ENCODE measurements at regions not wholly inside any gene's neighbourhood (a gene's known extent, or its start where the extent isn't known, plus 50 kb on each side); places are given as distances from the start of the nearest gene placed in this dataset.

DNA sequence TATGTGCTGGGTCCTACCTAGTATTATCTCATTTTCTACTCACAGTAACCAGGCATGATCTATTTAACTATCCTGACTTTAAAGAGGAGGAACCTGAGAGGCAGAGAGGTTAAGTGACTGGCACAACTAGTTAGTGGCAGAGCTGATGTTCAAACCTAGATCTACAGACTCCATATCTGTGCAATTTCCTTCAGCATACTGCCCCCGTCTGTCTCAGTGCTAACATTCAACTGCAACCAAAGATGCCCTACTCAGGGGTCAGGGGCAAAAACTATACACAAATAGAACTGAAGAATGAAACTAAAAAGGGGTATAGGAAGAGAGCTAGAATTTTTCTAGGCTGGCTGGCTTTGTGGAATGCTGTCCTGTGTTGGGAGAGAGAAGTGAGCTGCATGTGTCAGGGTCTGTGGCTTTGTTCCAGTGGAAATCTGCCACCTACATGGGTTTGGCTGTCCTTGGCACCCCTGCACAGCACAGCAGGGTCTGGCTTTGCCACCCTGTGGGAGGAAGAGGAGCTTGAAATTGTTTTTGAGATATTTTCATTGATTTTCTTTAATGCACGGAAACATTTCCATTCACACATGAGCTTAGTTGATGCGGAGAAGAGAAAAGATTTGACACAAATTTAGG, 368.5 kb downstream of the RPS6KC1 start:
- TF ChIP-seq, protein P1, sequence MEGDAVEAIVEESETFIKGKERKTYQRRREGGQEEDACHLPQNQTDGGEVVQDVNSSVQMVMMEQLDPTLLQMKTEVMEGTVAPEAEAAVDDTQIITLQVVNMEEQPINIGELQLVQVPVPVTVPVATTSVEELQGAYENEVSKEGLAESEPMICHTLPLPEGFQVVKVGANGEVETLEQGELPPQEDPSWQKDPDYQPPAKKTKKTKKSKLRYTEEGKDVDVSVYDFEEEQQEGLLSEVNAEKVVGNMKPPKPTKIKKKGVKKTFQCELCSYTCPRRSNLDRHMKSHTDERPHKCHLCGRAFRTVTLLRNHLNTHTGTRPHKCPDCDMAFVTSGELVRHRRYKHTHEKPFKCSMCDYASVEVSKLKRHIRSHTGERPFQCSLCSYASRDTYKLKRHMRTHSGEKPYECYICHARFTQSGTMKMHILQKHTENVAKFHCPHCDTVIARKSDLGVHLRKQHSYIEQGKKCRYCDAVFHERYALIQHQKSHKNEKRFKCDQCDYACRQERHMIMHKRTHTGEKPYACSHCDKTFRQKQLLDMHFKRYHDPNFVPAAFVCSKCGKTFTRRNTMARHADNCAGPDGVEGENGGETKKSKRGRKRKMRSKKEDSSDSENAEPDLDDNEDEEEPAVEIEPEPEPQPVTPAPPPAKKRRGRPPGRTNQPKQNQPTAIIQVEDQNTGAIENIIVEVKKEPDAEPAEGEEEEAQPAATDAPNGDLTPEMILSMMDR (conservative IDR thresholded peaks at IDR 0.05; ENCODE audit: low read depth, low read length), result peak; percentile 32; the same call in 1 of the 2 replicates
- TF ChIP-seq EZH2 (IDR thresholded peaks at IDR 0.05; ENCODE audit: low read length, unreplicated experiment) (no peak), EZH2phosphoT487 (IDR thresholded peaks at IDR 0.05; ENCODE audit: borderline replicate concordance, low read length) (no peak)

Data from PC-3 (cell line).